Activated T-helper 17 cell treated with anti-CD3 and anti-CD28 coated beads, Interleukin-2, amount 50 U/mL, for 72 hours (primary cell): ENCODE measurements at regions not wholly inside any gene's neighbourhood (a gene's known extent, or its start where the extent isn't known, plus 50 kb on each side); places are given as distances from the start of the nearest gene placed in this dataset.
"Not testable (repeated sequence)": the region's sequence is repeated elsewhere in the genome, so short reads cannot be mapped to it uniquely, and the experiment has no call there.

Experiments
- ATAC-seq: fragments of 150-1000 bp; cut with Tn5 transposase; replicated peaks from 2 replicates; pipeline ENCODE4 v1.10.0; 2021; ENCODE audit warnings: mild to moderate bottlenecking, moderate library complexity
- H3K27ac Mint-ChIP-seq: one replicate; pipeline ENCODE4 v1.8.0; 2022; ENCODE audit warnings: mixed read lengths
- H3K27me3 Mint-ChIP-seq: one replicate; pipeline ENCODE4 v1.8.0; 2022; ENCODE audit warnings: mixed read lengths
- H3K36me3 Mint-ChIP-seq: one replicate; pipeline ENCODE4 v1.8.0; 2022; ENCODE audit warnings: low read depth, mild to moderate bottlenecking, mixed read lengths
- H3K4me1 Mint-ChIP-seq: one replicate; pipeline ENCODE4 v1.8.0; 2022; ENCODE audit warnings: mixed read lengths
- H3K4me3 Mint-ChIP-seq: one replicate; pipeline ENCODE4 v1.8.0; 2022; ENCODE audit warnings: mild to moderate bottlenecking, mixed read lengths
- H3K9me3 Mint-ChIP-seq: one replicate; pipeline ENCODE4 v1.8.0; 2022; ENCODE audit warnings: mixed read lengths

GRCh38 chr16:13833515-13833914 is 86.4 kb upstream of the ERCC4 start:
- Mint-ChIP-seq H3K9me3 (peaks cover 3% of the 10 kb centered on the region), H3K27me3 (peaks cover 24% of the 10 kb centered on the region), H3K27ac (no peak overlapping the region), H3K36me3 (no peaks in the 10 kb centered on the region), H3K4me1 (no peaks in the 10 kb centered on the region), H3K4me3 (no peak overlapping the region)
- no peak for ATAC-seq

DNA sequence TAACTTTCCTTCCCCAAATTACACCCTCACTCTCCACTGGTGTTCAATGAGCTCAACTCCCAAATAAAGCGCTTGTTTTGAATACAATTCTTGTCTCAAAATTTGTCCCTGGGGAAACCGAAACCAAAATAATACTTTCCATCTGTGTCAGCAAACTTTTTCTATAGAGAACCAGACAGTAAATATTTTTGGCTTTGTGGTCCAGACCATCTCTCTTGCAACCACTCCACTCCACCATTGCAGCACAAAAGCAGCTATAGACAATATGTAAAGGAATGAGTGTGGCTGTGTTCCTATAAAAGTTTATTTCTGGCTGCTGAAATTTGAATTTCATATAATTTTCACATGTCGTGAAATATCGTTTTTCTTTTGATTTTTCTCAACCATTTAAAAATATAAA is 84.6 kb upstream of the ERCC4 start:
- H3K27me3 Mint-ChIP-seq = peaks cover 21% of the 10 kb centered on the region
- H3K36me3 Mint-ChIP-seq = no peaks in the 10 kb centered on the region
- no peaks in the 10 kb centered on the region for H3K9me3 Mint-ChIP-seq
- H3K4me3 Mint-ChIP-seq = no peak overlapping the region
- no peaks in the 10 kb centered on the region for H3K4me1 Mint-ChIP-seq
- H3K27ac Mint-ChIP-seq = no peak overlapping the region
- ATAC-seq = no peak

- Mint-ChIP-seq H3K27me3 (peaks cover 19% of the 10 kb centered on the region), H3K4me1 (no peaks in the 10 kb centered on the region), H3K27ac (no peak overlapping the region), H3K36me3 (no peaks in the 10 kb centered on the region), H3K9me3 (no peaks in the 10 kb centered on the region), H3K4me3 (no peak overlapping the region)
- no peak for ATAC-seq
Observed at GRCh38 chr16:13835935-13836730, 83.8 kb upstream of the ERCC4 start.

DNA sequence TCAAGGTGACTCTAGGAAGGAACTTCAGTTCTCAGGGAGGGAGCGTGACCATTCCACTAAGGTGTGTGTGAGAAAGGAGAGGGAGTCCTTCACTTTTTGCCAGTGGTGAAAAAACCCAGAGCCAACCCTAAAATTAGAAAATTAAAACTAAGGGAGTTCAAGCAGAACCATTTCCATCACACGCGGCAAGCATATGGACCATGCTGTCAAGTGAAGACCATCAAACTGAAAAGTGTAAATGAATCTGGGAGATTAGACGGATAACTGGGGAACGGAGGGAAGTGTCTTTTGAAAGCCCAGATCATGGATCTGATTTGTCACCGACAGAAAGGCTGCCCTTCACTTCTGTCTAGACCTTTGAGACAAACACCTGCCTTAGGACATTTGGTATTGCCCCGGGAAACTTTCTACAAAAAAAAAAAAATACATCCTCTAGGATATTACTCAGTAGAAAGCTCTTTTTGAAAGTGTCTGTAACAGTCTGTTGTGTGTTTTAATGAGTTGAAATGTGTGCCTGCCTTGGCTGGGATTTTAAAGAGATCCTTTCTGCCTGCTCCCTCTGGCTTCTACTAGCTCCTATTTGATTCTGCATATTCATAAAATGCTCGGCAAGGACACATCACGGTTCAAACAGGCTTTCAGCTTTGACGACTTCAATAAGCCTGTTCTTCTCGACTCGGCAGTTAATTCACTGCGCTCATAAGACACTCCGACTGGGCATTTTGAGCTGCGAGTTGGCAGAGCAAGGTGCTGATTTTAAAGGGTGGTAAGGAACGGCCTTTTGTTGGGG is 81.4 kb upstream of the ERCC4 start:
- H3K27ac Mint-ChIP-seq = no peak overlapping the region
- no peaks in the 10 kb centered on the region for H3K9me3 Mint-ChIP-seq
- ATAC-seq = no peak
- H3K4me1 Mint-ChIP-seq = no peaks in the 10 kb centered on the region
- H3K36me3 Mint-ChIP-seq = no peaks in the 10 kb centered on the region
- peaks cover 14% of the 10 kb centered on the region for H3K27me3 Mint-ChIP-seq
- no peak overlapping the region for H3K4me3 Mint-ChIP-seq

DNA sequence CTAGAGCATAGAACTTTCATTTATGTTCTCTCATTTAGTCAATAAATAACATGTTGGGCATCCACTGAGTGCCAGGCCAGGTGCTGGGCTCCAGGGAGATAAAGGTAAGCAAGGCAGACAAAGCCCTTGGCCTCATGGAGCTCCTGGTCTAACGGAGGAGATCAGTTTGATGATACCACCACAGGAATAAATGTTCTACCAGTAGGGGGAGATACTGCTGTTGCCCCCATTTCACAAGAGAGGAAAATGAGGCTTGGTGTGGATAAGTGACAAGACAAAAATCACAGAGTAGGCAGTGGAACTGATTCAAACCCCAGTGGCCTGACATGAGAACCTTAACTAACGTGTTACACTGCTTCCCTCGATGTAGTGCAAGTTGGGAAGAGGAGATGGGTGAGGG is 80.4 kb upstream of the ERCC4 start:
- no peak for ATAC-seq
- H3K9me3 Mint-ChIP-seq = no peaks in the 10 kb centered on the region
- no peaks in the 10 kb centered on the region for H3K4me1 Mint-ChIP-seq
- H3K4me3 Mint-ChIP-seq = no peak overlapping the region
- no peaks in the 10 kb centered on the region for H3K36me3 Mint-ChIP-seq
- H3K27ac Mint-ChIP-seq = no peak overlapping the region
- H3K27me3 Mint-ChIP-seq = peaks cover 10% of the 10 kb centered on the region

DNA sequence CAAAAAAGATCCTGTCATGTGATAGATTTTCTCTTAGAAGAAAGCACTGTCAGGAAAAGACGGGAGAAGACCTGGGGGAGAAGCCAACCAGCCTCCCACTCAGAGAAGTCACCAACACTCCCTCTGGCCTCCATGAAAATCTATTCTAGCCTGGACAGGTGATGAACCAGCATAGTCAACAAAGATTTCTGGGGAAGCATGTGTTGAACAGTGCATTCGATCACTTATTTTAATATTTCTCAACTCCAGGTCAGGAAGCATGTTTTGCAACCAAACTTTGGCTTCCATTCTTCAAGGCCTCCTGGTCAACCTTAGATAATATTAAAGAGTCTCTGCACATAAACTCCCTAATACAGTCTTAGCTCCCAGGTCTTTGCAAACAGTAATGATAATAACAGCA is 74.7 kb upstream of the ERCC4 start:
- Mint-ChIP-seq H3K36me3 (no peaks in the 10 kb centered on the region), H3K27me3 (peaks cover 33% of the 10 kb centered on the region), H3K4me3 (no peak overlapping the region), H3K27ac (no peak overlapping the region), H3K4me1 (no peaks in the 10 kb centered on the region), H3K9me3 (peaks cover 9% of the 10 kb centered on the region)
- ATAC-seq = no peak

- H3K9me3 Mint-ChIP-seq = peaks cover 12% of the 10 kb centered on the region
- no peak overlapping the region for H3K27ac Mint-ChIP-seq
- no peaks in the 10 kb centered on the region for H3K4me1 Mint-ChIP-seq
- ATAC-seq = no peak
- H3K27me3 Mint-ChIP-seq = peaks cover 30% of the 10 kb centered on the region
- H3K36me3 Mint-ChIP-seq = no peaks in the 10 kb centered on the region
- H3K4me3 Mint-ChIP-seq = no peak overlapping the region
Observed at GRCh38 chr16:13848795-13849194, 71.2 kb upstream of the ERCC4 start.

- ATAC-seq, H3K27ac Mint-ChIP-seq, H3K4me1 Mint-ChIP-seq, H3K4me3 Mint-ChIP-seq, H3K36me3 Mint-ChIP-seq: not testable (repeated sequence)
- H3K9me3 Mint-ChIP-seq = peaks cover 12% of the 10 kb centered on the region
- peaks cover 26% of the 10 kb centered on the region for H3K27me3 Mint-ChIP-seq
Observed at GRCh38 chr16:13850173-13850572, 69.8 kb upstream of the ERCC4 start.

GRCh38 chr16:13852827-13853226 is 67.1 kb upstream of the ERCC4 start:
- peaks cover 6% of the 10 kb centered on the region for H3K9me3 Mint-ChIP-seq
- no peak overlapping the region for H3K27ac Mint-ChIP-seq
- peaks cover 15% of the 10 kb centered on the region for H3K27me3 Mint-ChIP-seq
- H3K36me3 Mint-ChIP-seq = no peaks in the 10 kb centered on the region
- no peaks in the 10 kb centered on the region for H3K4me1 Mint-ChIP-seq
- ATAC-seq = no peak
- H3K4me3 Mint-ChIP-seq = no peak overlapping the region

DNA sequence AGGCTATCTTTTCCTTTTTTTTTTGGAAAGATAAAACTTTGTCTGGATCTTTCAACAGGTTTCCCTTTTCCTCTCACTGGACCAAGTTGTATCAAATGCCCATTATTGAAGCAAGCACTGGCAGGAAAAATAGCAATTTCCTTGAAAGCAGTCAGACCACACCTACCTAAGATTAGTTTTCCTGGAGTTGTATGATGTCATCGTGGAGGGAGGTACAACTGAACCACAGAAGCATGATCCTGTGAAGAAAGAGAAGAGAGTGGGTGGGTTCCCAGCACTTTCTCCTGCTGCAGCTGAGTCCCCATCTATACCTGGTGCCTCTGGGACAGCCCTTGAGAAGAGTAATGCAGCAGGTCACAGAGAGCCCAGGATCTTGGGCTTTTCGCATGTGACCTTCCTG is 63.6 kb upstream of the ERCC4 start:
- peaks cover 28% of the 10 kb centered on the region for H3K27me3 Mint-ChIP-seq
- H3K36me3 Mint-ChIP-seq = no peaks in the 10 kb centered on the region
- H3K9me3 Mint-ChIP-seq = peaks cover under 1% of the 10 kb centered on the region
- H3K27ac Mint-ChIP-seq = no peak overlapping the region
- no peak for ATAC-seq
- no peak overlapping the region for H3K4me3 Mint-ChIP-seq
- H3K4me1 Mint-ChIP-seq = no peaks in the 10 kb centered on the region

- Mint-ChIP-seq H3K36me3 (no peaks in the 10 kb centered on the region), H3K9me3 (no peaks in the 10 kb centered on the region), H3K27ac (no peak overlapping the region), H3K4me1 (no peaks in the 10 kb centered on the region), H3K4me3 (no peak overlapping the region), H3K27me3 (peaks cover 29% of the 10 kb centered on the region)
- ATAC-seq = no peak
Observed at GRCh38 chr16:13856811-13857511, 63.0 kb upstream of the ERCC4 start.

DNA sequence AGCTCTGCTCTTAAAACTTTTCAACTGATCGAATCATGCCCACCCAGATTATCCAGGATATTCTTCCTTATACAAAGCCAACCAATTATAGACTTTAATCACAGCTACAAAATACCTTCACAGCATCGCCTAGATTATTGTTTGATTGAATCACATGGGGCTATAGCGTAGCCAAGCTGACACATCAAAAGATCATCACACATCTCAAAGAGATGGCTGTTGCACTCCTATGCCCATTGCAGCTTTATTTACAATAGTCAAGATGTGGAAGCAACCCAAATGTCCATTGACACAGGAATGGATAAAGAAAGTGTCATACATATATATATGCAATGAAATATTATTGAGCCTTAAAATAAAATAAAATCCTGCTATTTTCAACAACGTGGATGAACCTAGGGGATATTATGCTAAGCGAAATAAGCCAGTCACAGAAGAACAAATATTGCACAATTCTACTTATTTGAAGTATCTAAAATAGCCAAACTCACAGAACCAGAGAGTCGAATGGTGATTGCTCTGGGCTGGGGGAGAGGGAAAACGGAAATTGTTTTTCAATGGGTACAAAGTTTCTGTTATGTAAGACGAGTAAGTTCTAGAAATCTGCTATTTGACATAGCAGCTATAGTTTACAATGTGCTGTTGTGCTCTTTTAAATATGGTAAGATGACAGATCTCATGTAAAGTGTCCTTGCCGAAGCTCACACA is 60.9 kb upstream of the ERCC4 start:
- H3K9me3 Mint-ChIP-seq = peaks cover 5% of the 10 kb centered on the region
- no peak overlapping the region for H3K27ac Mint-ChIP-seq

DNA sequence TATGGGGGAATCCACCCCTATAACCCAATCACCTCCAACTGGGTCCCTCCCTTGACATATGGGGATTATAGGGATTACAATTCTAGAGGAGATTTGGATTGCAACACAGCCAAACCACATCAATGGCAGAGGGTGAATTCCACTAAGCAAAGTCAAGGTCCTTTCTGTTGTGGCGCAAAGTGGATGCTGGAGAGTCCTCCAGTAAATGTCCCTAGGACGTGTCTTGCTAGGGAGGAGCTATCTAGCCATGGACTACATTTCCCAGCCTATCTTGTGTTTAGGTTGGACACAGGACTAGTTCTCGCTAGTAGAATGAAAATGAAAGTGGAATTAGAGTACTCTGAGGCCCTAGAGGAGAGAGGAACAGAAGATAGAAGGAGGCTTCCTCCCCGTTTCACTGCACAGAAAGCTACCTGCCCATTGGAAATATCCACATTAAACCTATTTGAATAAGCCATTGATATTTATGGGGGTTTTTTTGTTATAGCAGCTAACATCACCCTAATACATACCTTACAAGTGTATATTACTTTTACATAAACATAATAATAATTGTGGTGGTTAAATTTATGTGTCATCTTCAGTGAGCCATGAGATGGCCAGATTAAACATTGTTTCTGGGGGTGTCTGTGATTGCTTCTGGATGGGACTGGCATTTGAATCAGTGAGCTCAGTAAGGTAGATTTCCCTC is 56.7 kb upstream of the ERCC4 start:
- H3K36me3 Mint-ChIP-seq = no peaks in the 10 kb centered on the region
- no peak overlapping the region for H3K4me3 Mint-ChIP-seq
- no peak for ATAC-seq
- no peaks in the 10 kb centered on the region for H3K4me1 Mint-ChIP-seq
- peaks cover 20% of the 10 kb centered on the region for H3K27me3 Mint-ChIP-seq
- peaks cover 5% of the 10 kb centered on the region for H3K9me3 Mint-ChIP-seq
- H3K27ac Mint-ChIP-seq = no peak overlapping the region

More for the DNA sequence above, 60.9 kb upstream of the ERCC4 start:
- no peak for ATAC-seq
- no peaks in the 10 kb centered on the region for H3K4me1 Mint-ChIP-seq
- no peak overlapping the region for H3K4me3 Mint-ChIP-seq
- H3K36me3 Mint-ChIP-seq = no peaks in the 10 kb centered on the region
- H3K27me3 Mint-ChIP-seq = peaks cover 34% of the 10 kb centered on the region

DNA sequence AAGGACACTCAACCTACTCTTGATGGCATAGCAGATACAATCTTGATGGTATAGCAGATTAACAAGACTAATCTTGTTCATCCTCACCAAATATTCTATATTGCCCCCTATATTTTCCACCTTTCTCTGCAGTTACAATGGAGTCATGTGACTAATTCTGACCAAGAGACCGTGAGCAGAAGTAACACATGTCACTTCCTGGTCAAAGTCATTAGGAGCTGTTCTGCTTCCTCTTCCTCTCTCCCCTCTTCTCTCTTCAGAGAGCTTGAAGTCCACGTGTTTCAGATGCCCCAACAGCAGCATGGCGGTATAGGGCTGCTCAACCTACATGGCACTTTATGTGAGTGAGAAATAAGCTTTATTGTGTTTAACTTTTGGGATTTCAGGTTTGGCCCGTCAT is 55.3 kb upstream of the ERCC4 start:
- ATAC-seq = no peak
- H3K36me3 Mint-ChIP-seq = no peaks in the 10 kb centered on the region
- H3K9me3 Mint-ChIP-seq = peaks cover 5% of the 10 kb centered on the region
- no peak overlapping the region for H3K4me3 Mint-ChIP-seq
- H3K27me3 Mint-ChIP-seq = peaks cover 20% of the 10 kb centered on the region
- H3K4me1 Mint-ChIP-seq = no peaks in the 10 kb centered on the region
- no peak overlapping the region for H3K27ac Mint-ChIP-seq
